Myocyte (in vitro differentiated cells): ENCODE measurements at regions not wholly inside any gene's neighbourhood (a gene's known extent, or its start where the extent isn't known, plus 50 kb on each side); places are given as distances from the start of the nearest gene placed in this dataset.
"Not testable (repeated sequence)": the region's sequence is repeated elsewhere in the genome, so short reads cannot be mapped to it uniquely, and the experiment has no call there.

Experiments
- DNase-seq: peaks from one replicate; pipeline ENCODE4 v3.0.0-alpha.2; 2012; ENCODE audit warnings: low read depth

GRCh38 chr6:71007298-71007697 lies 50.4 kb upstream of the B3GAT2 start:
- not testable (repeated sequence) for DNase-seq

GRCh38 chr6:71011871-71012371 lies 55.1 kb upstream of the B3GAT2 start:
- DNase-seq: no peak

GRCh38 chr6:71012866-71013469 lies 56.1 kb upstream of the B3GAT2 start:
- DNase-seq: peak; percentile 71

GRCh38 chr6:71015392-71015791 lies 58.5 kb upstream of the B3GAT2 start:
- DNase-seq: no peak

GRCh38 chr6:71028236-71028876 lies 71.5 kb upstream of the B3GAT2 start:
- no peak for DNase-seq

DNA sequence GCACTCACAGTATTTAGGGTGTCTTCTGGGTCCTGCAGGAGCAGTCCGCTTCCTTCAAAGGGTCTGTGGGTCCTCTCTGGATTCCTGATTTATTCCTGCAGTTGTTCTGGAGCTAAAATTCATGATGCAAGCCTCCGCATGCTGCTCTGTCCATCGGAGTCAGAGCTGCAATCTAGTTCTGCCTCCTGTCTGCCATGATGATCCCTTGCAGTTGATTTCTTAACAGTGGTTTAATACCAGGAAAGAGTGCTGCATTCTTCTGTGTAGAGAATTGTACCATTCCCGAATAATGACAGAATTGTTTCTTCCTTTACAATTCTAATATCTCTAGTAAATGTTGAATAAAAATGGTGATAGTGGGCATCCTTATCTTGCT lies 72.0 kb upstream of the B3GAT2 start:
- DNase-seq: no peak

GRCh38 chr6:71029555-71029954 lies 72.7 kb upstream of the B3GAT2 start:
- no peak for DNase-seq

GRCh38 chr6:71031912-71032311 lies 75.1 kb upstream of the B3GAT2 start:
- no peak for DNase-seq

GRCh38 chr6:71033171-71033570 lies 76.3 kb upstream of the B3GAT2 start:
- DNase-seq: no peak

DNA sequence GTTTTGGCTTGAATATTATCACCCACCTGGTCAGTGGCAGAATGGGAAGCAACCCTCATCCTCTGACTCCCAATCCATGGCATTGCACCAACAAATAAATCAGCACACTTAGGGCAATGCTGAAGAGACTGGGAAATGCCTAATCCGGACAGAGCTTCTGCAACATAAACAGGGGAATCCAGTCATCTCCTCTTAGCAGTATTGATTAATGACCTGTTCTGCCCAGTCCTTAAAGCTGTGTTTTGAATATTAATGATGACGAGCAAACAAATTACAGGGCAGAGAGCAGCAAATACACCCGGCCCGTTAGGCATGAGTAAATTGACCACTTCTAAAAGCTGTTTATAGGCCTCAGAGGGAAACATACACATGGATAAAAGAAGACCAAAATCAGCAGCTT lies 77.0 kb upstream of the B3GAT2 start:
- DNase-seq: no peak

GRCh38 chr6:71034563-71035345 lies 77.9 kb upstream of the B3GAT2 start:
- no peak for DNase-seq

GRCh38 chr6:71035871-71036270 lies 79.0 kb upstream of the B3GAT2 start:
- DNase-seq: no peak

GRCh38 chr6:71038711-71039344 lies 82.0 kb upstream of the B3GAT2 start:
- no peak for DNase-seq

- no peak for DNase-seq
Observed at GRCh38 chr6:71040043-71040442, 83.2 kb upstream of the B3GAT2 start.

GRCh38 chr6:71040841-71041240 lies 84.0 kb upstream of the B3GAT2 start:
- no peak for DNase-seq

DNA sequence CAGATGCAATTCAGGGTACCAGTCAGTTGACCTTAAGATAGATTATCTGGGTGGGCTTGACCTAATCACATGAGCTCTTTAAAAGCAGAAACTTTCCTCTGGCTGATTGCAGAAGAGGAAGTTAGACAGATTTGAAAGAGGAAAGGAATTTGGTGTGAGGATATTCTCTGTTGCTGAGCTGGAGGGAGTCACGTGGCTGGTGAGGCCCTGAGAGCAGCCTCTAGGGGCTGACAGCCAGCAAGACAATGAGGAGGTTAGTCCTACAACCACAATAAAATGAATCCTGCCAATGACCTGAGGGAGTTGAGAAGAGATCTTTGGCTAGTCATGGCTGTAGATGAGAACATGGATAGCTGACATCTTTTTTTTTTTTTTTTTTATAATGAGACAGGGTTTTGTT lies 87.0 kb upstream of the B3GAT2 start:
- DNase-seq: no peak

GRCh38 chr6:71044753-71045152 lies 87.9 kb upstream of the B3GAT2 start:
- no peak for DNase-seq

- no peak for DNase-seq
Observed at GRCh38 chr6:71045296-71045695, 88.4 kb upstream of the B3GAT2 start.

- DNase-seq: no peak
Observed at GRCh38 chr6:71047417-71047816, 90.6 kb upstream of the B3GAT2 start.

- no peak for DNase-seq
Observed at GRCh38 chr6:71048320-71049164, 91.7 kb upstream of the B3GAT2 start.

- DNase-seq: no peak
Observed at GRCh38 chr6:71049198-71049770, 92.4 kb upstream of the B3GAT2 start.
